SHP77 (cell line): ENCODE measurements at regions not wholly inside any gene's neighbourhood (a gene's known extent, or its start where the extent isn't known, plus 50 kb on each side); places are given as distances from the start of the nearest gene placed in this dataset.
"Not testable (repeated sequence)": the region's sequence is repeated elsewhere in the genome, so short reads cannot be mapped to it uniquely, and the experiment has no call there.

Experiments
- DNase-seq, 2 experiments: peaks; one replicate each; lab custom pipeline; 2025; lab: John Stamatoyannopoulos, UW

DNA sequence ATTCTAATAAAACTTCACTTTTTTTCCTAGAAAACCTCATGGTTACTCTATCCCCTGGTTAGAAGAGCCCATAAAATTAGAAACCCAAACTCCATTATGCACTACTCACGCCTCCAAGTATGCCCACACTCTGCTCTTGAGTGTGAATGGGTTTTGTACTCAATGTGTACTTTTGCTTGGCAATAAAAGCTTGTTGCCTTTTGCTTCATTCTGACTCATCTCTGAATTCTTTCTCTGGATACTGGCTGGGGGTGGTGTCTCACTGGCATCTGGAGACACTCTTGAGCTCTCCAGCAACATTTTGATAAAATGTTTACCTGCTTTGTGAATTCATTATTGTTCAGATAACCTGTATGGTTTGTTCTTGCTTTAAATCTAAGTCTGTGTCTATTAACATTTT lies 963.3 kb downstream of the TRAM1L1 start:
- DNase-seq, result peak; percentile 14 to 20

DNA sequence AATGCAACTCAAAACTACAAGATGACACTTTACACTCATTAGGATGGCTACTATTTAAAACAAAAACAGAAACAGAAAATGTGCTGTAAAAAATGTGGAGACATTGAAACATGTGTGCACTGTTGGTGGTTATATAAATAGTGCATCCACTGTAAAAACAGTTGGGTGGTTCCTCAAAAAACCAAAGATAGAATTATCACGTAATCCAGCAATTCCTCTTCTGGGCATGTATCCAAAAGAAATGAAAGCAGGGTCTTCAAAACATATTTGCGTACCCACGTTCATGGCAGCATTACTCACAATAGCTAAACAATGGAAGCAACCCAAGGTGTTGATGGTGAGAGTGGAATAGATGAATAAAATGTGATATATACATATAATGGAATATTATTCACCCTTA lies 967.2 kb downstream of the TRAM1L1 start:
- peak in 1 of 2 experiments; percentile 28 for DNase-seq

DNA sequence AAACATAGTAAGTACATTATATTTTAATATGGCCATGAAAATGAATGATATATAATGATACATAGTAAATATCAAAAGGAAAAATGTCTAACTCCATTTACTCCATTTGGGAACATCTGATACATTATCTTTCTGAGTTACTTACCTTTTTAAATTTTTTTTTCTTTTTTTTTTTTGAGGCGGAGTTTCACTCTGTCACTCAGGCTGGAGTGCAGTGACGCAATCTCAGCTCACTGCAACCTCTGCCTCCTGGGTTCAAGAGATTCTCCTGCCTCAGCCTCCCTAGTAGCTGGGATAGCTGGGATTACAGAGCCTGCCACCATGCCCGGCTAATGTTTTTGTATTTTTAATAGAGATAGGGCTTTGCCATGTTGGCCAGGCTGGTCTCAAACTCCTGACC lies 972.5 kb downstream of the TRAM1L1 start:
- DNase-seq, result not testable (repeated sequence)

DNA sequence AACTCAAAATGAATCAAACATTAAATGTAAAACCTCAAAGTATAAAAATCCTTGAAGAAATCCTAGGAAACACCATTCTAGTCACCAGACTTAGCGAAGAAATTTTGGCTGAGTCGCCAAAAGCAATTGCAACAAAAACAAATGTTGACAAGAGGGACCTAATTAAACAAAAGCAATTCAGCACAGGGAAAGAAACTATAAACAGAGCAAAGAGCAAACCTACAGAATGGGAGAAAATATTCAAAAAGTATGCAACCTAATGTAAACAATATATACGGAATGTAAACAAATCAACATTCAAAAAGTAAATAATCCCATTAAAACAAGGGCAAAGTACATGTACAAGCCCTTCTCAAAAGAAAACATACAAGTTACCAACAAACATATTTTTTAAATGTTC lies 974.7 kb downstream of the TRAM1L1 start:
- DNase-seq, result no peak

DNA sequence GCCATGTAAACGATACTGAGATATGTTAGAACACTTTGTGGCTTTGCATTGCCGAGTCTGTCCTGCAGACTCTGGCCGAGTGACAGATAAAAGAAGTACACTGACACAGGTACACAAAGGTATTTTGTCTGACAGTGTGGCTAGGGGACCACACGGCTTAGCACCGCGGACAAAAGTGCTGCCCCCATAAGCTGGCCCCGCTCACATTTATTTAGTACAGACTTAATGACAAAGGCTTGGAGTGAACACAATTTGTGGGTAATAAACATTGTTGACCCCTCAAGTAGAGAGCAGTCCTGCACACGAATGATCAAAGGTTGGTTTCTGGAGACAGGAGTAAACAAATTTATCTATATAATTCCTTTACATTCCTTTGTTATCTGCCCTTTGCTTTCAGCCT lies 976.8 kb downstream of the TRAM1L1 start:
- DNase-seq, result no peak

DNA sequence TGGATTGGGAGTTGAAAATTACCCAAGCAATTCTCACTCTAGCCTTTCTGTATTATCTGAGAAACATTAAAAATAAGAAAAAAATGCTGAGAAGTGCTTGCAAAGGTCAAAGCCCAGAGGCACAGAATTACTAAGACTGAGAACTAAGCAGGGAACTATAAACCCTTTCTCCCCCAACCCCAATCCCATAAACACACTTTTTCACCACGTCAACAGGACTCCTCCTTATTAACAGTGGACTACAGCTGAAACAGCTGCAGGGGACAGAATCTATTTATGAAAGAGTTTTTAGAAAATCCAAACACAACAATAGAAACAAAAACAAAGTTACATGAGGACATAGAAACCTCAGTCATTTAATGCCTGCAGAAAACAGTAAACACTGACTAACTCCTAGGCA lies 984.1 kb downstream of the TRAM1L1 start:
- DNase-seq, result no peak

DNA sequence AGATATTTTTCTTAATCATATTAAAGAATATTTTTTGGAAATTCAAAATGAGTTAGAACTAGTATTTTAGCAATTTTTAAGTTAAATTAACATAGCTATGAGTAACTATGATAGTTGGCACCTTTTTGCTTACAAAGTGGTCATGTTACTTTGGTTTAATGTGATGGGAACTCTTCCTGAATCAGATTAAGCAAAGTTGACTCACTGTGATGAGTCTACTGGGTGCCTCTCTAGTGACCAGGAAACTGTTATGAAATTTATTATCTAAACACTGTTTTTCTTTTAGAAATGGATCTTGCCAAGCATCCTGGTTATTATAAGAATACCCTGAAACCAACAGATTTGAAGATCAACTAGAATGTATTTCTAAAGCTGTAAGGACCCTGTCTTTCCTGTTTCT lies 985.8 kb downstream of the TRAM1L1 start:
- no peak for DNase-seq

DNA sequence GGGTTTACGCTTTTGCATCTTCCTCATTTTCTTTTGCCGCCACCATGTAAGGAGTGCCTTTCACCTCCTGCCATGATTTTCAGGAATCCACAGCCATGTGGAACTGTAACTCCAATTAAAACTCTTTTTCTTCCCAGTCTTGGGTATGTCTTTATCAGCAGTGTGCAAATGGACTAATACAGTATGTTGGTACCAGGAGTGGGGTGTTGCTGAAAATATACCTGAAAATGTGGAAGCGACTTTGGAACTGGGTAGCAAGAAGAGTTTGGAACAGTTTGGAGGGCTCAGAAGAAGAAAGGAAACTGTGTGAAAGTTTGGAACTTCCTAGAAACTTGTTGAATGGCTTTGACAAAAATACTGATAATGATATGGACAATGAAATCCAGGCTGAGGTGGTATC lies 983.9 kb upstream of the NDST4 start:
- DNase-seq, result not testable (repeated sequence)

DNA sequence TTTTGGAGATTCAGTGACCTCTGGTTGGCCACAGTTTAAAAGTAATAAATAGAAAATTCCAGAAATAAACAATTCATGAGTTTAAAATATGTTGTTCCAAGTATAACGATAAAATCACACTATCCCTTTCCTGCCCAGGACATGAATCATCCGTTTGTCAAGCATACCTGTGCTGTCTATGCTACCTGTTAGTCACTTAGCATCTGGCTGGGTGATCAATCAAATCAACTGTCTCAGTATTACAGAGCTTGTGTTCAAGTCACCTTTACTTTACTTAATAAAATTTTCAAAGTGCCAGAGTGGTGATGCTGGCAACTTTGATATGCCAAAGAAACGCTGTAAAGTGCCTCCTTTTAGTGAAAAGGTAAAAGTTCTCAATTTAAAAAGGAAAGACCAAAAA lies 979.5 kb upstream of the NDST4 start:
- DNase-seq, result no peak

DNA sequence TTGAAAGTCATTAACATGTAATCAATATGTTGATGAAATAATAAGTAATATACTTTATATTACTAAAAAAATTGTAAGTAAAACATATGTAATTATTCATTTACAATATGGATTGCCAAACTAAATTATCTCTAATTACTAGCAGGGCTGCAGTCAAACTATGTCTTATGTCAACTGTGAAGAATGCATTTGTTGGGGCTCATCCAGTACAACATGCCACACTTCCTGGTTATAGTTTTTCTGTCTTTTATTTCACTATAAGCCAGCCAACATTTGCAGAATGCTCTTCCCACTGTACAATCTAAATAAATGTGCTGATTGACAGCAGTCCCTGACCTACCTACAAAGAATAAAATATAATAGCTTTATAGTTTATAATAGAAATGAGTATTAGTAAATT lies 975.4 kb upstream of the NDST4 start:
- no peak for DNase-seq

DNA sequence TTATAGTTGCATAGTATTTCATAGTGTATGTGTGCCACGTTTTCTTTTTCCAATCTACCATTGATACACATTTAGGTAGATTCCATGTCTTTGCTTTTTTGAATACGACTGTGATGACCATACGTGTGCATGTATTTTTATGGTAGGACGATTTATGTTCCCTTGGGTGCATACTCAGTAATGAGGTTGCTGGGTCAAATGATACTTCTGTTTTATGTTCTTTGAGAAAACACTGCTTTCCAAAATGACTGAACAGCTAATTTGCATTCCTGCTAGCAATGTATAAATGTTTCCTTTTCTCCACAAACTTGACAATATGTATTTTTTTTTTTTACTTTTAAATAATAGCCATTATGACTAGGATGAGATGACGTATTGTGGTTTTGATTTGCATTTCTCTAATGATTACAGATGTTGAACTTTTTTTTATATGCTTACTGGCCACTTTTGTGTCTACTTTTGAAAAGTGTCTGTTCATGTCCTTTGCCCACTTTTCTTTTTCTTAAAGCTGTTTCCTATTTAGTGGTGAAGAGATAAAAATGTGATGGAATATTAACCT lies 969.5 kb upstream of the NDST4 start:
- DNase-seq, result no peak

DNA sequence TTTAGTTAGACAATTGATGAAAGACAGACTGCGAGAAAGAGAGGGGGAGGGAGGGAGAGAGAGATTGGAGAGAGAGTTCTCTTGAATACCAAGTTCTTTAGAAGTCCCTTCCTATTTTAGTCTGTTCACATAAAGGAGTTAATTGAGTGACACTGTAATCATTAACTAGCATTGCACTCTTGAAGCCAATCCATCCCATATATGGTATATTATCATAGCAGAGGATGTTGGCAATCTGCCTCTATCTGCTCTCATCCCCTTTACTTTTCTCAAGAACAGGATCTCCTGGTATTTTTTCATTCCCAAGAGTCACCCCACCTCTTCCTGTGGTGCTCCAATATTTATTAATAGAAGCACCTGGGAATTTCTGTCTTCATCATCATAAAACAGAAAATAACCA lies 959.6 kb upstream of the NDST4 start:
- no peak for DNase-seq

DNA sequence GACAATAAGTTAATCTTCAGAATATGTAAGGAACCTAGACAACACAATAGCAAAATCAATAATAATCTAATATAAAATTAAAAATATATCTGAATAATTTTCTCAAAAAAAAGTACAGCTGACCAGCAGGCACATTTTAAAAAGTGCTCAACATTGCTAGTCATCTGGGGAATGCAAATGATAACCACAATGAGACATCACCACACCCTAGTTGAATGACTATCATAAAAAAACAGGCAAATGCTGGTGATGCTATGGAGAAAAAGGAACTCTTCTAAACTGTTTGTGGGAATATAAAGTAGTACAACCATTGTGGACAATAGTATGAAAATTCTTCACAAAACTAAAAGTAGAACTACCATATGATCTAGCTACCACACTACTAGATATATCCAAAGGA lies 956.9 kb upstream of the NDST4 start:
- no peak for DNase-seq

DNA sequence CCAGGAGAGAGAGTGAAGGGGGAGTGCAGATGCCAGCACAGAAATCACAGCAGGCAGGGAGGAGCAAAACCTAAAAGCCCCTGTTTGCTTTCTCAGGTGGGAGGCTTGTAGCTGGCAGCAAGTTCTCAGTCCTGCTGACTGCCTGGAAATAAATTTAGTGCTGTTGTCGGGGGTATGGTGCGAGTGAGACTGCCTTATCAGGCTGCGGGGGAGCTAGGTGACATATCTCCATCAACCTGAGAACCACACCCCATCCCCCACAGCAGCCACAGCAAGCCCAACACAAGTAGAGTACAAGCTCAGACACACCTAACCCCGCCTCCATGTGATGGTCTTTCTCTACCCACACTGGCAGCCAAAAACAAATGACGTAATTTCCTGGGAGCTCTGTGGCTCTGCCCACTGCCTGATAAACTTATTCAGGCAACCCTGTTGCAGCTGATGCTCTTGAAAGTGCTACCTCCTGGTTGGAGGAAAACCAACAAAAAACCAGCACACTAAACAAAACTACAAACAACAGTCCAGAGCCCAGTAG lies 953.4 kb upstream of the NDST4 start:
- peak in 1 of 2 experiments; percentile 0 for DNase-seq

DNA sequence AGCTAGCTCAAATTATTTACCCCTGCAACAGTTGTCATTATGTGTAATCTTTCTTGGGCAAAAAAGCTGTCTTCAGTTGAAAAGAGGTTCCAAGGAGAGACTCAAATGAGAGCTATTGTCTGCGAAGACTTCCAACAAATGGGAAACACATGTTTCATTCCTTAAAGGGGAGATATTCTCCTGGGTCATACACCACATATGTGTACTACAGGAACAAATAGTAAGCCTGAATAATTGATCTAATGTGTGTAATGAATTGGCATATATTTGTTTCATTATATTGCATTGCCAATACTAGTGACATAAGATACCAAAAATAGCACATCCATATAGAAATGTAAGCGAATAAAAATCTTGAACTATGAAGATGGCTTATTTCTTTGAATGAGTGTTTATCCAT lies 950.9 kb upstream of the NDST4 start:
- DNase-seq, result no peak

DNA sequence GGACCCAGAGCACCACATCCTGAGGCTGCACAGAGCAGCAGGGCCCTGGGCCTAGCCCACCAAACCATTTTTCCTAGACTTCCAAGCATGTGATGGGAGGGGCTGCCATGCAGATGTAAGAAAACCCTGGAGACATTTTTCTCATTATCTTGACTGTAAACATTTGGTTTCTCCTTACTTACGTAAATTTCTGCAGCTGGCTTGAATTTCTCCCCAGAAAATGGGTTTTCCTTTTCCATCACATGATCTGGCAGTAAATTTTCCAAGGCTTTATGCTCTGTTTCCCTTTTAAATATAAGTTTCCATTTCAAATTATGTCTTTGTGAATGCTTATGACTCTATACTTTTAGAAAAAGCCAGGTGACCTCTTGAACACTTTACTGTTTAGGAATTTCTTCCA lies 945.9 kb upstream of the NDST4 start:
- DNase-seq, result no peak

DNA sequence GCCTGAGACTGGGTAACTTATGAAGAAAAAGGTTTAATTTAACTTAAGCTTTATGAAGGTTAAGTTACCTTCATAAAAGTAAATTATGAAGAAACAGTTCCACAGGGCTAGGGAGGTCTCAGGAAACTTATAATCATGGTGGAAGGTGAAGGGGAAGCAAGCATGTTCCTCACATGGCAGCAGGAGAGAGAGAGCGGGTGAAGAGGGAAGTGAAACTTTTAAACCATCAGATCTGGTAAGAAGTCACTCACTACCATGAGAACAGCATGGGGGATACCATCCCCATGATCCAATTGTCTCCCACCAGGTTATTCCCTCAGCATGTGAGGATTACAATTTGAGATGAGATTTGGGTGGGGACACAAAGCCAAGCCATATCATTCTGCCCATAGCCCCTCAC lies 944.7 kb upstream of the NDST4 start:
- no peak for DNase-seq

DNA sequence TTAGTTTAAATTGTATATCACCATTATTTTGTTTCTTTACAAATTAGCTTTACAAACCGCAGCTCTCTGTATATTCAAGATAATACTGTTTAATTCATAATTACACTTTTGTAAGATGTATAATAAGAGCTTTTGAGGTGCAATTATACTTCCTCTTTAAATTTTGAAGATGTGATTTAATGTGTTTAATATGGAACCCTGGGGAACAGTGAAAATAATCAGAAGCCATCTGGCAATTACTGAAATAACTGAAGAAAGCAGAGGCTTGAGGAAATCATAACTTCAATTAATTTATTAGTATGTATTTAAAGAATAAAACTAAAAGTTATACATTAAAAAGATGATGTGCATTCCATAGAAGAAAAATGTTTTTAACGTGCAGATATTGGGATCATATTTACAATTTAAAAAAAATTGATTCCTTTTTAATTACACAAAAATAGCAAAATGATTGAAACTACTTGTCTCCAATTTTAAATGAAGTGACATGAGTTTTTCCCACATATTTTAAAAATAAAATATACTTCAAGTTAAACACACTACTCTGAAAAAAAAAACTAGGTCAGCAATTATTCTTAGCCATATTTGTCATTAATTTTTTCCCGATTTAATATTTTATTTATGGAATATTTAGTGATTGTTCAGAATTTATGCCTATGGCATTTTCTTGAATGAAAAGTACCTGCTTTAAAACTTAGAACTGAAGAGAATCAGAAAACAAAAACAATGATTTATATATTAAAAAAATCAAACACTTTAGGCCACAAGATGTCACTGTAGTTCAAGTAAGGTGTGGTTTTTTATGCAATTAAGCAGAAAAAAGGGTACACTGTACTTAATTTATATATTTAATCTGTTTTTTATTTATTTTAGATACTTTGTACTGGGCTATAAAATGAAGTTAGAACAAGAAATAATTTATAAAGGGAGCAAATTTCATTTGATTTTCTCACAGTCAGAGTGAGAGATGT lies 942.7 kb upstream of the NDST4 start:
- peak; percentile 1 to 4 for DNase-seq

DNA sequence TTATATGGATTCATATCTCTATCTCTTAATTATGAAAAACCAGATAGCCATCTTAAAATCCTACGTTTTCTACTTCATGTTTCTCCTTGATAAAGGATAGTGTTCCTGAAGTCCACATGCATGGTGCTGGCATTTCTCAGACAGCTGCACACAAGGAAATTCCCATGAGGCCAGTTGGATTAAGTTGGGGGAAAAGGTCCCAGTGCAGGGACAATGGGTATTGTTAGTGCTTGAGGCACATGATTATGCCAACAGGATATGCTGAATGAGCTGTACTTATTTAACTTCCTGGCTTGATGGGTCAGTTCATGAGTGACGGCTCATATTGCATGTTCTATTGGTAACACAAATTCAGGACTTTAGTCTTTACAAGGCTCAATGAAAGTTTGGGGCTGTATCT lies 913.9 kb upstream of the NDST4 start:
- no peak for DNase-seq

DNA sequence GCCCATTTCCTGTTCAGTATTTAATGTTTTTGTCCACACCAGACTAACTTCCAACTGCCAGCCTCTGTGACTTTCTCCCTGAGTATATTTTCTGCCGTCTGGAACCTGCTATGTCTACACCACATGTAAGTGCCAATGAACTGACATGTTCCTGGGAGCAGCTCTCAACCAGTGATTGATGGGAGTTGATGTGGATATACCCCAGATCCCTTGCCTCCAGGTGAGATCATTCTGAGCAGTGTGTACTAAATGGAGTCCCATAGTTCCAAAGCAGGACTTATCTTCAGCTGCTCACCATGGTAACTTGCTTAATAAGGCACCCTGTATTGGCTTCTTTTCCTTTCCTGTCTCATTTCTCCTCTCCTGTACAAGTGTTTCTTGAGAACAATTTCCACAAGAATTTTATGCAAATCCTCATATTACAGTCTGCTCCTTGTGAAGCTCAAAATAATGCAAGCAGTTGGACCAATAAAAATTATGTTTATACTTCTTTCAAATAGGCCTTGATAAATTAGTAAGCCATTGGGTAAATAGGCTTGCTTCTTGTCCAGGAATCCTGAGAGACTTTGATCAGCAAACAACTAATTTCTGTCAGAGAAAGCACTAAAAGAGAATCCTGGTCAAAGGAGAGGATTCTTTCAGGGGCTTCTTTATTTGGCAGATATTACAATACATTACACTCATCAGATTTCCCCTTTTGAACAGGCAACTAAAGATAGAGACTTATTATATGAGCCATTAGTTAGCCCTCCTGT lies 911.7 kb upstream of the NDST4 start:
- peak; percentile 29 to 43 for DNase-seq

DNA sequence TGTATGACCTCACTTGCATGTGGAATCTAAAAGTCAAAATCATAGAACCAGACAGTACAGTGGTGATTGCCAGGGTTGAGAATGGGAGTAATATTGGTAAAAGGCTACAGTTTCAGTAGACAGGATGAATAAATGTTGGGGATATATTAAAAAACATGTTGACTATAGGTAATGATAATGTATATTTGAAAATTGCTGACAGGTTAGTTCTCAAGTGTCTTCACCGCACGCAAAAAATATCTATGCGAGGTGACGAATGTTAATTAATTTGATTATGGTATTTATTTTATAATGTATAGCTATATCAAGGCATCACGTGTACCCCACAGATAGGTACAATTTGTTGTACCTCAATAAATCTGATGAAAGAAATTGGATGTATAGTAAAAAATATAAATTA lies 909.6 kb upstream of the NDST4 start:
- no peak for DNase-seq

DNA sequence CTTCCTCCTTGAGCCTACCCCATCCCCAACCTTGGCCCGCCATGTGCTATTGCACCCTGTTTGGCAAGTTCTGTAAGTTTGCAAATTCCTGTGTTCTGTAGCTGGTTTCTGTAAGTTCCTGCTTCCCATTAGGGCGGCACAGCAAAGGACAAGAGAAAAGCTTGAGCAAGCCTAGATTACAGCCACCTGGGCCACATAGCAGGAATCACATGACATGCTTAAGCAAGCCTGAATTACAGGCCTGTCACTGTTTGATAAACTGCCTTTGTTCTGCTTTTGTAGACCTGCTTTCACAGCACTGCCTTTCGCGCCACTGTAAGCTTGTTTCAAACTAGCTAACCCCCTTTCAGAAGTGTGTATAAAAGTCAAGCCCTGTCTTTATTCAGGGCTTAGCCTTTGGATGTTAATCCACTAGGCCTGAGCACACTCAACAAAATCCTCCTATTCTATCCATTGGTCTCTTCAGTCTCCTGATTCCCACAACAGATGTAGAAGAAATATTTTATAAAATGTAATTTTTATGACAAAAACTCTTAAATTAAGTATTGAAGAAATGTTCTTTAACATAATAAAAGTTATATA lies 906.8 kb upstream of the NDST4 start:
- DNase-seq, result no peak
